H1 (cell line): ENCODE measurements at regions not wholly inside any gene's neighbourhood (a gene's known extent, or its start where the extent isn't known, plus 50 kb on each side); places are given as distances from the start of the nearest gene placed in this dataset.

ENCODE experiments used
- BRCA1 ChIP-seq: IDR thresholded peaks from 2 replicates; pipeline ENCODE4 v1.6.1; 2012; ENCODE audit warnings: low read depth, low read length, improper control_type of control experiment
- GABPA ChIP-seq: IDR thresholded peaks from 2 replicates; pipeline ENCODE4 v1.6.1; 2011; ENCODE audit warnings: mild to moderate bottlenecking, low read length, moderate library complexity, borderline replicate concordance; ENCODE audit not compliant: insufficient read depth
- TF ChIP-seq, protein P1 (sequence below): fragments of 300-600 bp; sonication (generic); IDR thresholded peaks from 2 replicates; pipeline ENCODE4 v1.7.1; 2012; ENCODE audit warnings: low read length, moderate library complexity, mild to moderate bottlenecking, inconsistent platforms; ENCODE audit not compliant: insufficient replicate concordance

DNA sequence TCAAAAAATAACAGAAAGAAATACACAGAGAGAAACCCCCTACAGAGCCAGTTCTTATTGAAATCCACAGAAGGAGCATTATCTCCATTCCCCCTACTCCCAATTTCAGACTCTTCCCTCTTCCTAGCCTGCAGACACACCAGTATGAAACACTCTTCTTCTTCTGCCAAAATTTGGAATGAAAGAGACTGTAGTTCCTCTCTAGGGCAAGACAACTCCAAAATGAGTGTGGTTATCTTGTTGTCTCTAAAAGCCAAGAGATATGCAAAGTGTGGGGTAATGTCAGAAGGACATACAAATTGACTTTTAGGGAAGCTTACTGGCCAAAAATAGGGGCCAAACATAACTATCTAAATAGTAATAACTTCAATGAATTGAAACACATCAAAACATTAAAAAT lies 337.1 kb upstream of the SETBP1 start (continued):
- TF ChIP-seq, protein P1, sequence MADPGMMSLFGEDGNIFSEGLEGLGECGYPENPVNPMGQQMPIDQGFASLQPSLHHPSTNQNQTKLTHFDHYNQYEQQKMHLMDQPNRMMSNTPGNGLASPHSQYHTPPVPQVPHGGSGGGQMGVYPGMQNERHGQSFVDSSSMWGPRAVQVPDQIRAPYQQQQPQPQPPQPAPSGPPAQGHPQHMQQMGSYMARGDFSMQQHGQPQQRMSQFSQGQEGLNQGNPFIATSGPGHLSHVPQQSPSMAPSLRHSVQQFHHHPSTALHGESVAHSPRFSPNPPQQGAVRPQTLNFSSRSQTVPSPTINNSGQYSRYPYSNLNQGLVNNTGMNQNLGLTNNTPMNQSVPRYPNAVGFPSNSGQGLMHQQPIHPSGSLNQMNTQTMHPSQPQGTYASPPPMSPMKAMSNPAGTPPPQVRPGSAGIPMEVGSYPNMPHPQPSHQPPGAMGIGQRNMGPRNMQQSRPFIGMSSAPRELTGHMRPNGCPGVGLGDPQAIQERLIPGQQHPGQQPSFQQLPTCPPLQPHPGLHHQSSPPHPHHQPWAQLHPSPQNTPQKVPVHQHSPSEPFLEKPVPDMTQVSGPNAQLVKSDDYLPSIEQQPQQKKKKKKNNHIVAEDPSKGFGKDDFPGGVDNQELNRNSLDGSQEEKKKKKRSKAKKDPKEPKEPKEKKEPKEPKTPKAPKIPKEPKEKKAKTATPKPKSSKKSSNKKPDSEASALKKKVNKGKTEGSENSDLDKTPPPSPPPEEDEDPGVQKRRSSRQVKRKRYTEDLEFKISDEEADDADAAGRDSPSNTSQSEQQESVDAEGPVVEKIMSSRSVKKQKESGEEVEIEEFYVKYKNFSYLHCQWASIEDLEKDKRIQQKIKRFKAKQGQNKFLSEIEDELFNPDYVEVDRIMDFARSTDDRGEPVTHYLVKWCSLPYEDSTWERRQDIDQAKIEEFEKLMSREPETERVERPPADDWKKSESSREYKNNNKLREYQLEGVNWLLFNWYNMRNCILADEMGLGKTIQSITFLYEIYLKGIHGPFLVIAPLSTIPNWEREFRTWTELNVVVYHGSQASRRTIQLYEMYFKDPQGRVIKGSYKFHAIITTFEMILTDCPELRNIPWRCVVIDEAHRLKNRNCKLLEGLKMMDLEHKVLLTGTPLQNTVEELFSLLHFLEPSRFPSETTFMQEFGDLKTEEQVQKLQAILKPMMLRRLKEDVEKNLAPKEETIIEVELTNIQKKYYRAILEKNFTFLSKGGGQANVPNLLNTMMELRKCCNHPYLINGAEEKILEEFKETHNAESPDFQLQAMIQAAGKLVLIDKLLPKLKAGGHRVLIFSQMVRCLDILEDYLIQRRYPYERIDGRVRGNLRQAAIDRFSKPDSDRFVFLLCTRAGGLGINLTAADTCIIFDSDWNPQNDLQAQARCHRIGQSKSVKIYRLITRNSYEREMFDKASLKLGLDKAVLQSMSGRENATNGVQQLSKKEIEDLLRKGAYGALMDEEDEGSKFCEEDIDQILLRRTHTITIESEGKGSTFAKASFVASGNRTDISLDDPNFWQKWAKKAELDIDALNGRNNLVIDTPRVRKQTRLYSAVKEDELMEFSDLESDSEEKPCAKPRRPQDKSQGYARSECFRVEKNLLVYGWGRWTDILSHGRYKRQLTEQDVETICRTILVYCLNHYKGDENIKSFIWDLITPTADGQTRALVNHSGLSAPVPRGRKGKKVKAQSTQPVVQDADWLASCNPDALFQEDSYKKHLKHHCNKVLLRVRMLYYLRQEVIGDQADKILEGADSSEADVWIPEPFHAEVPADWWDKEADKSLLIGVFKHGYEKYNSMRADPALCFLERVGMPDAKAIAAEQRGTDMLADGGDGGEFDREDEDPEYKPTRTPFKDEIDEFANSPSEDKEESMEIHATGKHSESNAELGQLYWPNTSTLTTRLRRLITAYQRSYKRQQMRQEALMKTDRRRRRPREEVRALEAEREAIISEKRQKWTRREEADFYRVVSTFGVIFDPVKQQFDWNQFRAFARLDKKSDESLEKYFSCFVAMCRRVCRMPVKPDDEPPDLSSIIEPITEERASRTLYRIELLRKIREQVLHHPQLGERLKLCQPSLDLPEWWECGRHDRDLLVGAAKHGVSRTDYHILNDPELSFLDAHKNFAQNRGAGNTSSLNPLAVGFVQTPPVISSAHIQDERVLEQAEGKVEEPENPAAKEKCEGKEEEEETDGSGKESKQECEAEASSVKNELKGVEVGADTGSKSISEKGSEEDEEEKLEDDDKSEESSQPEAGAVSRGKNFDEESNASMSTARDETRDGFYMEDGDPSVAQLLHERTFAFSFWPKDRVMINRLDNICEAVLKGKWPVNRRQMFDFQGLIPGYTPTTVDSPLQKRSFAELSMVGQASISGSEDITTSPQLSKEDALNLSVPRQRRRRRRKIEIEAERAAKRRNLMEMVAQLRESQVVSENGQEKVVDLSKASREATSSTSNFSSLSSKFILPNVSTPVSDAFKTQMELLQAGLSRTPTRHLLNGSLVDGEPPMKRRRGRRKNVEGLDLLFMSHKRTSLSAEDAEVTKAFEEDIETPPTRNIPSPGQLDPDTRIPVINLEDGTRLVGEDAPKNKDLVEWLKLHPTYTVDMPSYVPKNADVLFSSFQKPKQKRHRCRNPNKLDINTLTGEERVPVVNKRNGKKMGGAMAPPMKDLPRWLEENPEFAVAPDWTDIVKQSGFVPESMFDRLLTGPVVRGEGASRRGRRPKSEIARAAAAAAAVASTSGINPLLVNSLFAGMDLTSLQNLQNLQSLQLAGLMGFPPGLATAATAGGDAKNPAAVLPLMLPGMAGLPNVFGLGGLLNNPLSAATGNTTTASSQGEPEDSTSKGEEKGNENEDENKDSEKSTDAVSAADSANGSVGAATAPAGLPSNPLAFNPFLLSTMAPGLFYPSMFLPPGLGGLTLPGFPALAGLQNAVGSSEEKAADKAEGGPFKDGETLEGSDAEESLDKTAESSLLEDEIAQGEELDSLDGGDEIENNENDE, result no peak
- TF ChIP-seq GABPA (no peak), BRCA1 (no peak)
